ENCODE measurements at regions not wholly inside any gene's neighbourhood (a gene's known extent, or its start where the extent isn't known, plus 50 kb on each side); places are given as distances from the start of the nearest gene placed in this dataset.

- H3K4me3 ChIP-seq (ENCODE audit: low read depth, low read length): no peak overlapping the region
- TF ChIP-seq, protein P1, sequence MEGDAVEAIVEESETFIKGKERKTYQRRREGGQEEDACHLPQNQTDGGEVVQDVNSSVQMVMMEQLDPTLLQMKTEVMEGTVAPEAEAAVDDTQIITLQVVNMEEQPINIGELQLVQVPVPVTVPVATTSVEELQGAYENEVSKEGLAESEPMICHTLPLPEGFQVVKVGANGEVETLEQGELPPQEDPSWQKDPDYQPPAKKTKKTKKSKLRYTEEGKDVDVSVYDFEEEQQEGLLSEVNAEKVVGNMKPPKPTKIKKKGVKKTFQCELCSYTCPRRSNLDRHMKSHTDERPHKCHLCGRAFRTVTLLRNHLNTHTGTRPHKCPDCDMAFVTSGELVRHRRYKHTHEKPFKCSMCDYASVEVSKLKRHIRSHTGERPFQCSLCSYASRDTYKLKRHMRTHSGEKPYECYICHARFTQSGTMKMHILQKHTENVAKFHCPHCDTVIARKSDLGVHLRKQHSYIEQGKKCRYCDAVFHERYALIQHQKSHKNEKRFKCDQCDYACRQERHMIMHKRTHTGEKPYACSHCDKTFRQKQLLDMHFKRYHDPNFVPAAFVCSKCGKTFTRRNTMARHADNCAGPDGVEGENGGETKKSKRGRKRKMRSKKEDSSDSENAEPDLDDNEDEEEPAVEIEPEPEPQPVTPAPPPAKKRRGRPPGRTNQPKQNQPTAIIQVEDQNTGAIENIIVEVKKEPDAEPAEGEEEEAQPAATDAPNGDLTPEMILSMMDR (IDR thresholded peaks at IDR 0.05; ENCODE audit: low read depth, low read length, missing control alignments): no peak
- in situ Hi-C loops (cut with HindIII; ENCODE audit: low sequenced_read_pairs): no loop called here
- no peak for DNase-seq (ENCODE audit: low read depth)
Observed at GRCh38 chrX:44651358-44651757, 108.7 kb upstream of the FUNDC1 start.

DNA sequence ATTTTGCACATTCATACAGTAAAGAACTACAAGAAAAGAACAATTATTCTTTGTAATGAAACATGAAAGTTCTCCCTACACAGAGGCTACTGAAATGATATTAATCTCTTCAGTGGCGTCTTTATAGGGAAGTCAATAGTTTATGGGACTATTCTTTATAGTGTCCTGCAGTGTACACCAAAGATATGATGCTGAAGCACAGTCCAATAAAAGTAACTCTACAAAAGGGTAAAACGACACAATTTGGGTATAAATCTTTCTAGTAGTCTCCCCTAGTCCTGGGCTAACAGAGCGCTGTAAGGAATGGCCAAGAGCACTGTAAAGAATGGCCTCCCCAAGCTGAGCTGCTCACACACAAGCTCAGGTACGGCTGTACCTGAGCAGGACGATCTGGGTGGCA, 101.1 kb upstream of the FUNDC1 start:
- no peak for DNase-seq (ENCODE audit: low read depth)
- H3K4me3 ChIP-seq (ENCODE audit: low read depth, low read length): no peak overlapping the region
- TF ChIP-seq, protein P1 (IDR thresholded peaks at IDR 0.05; ENCODE audit: low read depth, low read length, missing control alignments): no peak
- in situ Hi-C loops (cut with HindIII; ENCODE audit: low sequenced_read_pairs): no loop called here

GRCh38 chrX:44637282-44637681, 94.6 kb upstream of the FUNDC1 start:
- no peak for DNase-seq (ENCODE audit: low read depth)
- no peak overlapping the region for H3K4me3 ChIP-seq (ENCODE audit: low read depth, low read length)
- in situ Hi-C loops (cut with HindIII; ENCODE audit: low sequenced_read_pairs): no loop called here
- TF ChIP-seq, protein P1 (IDR thresholded peaks at IDR 0.05; ENCODE audit: low read depth, low read length, missing control alignments): no peak

DNA sequence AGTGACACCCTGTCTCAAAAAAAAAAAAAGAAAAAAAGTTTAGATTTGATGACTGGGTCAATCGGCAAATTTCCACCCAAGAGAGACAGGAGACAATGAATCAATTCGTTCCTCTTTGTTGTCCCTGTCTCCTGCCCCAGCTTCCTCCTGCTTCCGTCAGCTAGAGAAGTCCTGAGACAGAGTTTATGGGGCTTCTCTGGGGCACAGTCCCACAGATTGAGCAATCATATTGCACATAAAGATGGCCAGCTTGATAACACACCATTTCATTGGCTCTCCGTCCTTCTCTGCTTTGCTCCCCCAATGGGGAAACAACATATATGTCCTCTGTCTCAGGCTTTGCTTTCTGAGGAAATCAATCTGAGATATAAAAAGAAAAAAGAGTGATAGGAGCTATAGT, 78.4 kb upstream of the FUNDC1 start:
- H3K4me3 ChIP-seq (ENCODE audit: low read depth, low read length): no peak overlapping the region
- in situ Hi-C loops (cut with HindIII; ENCODE audit: low sequenced_read_pairs): no loop called here
- TF ChIP-seq, protein P1 (IDR thresholded peaks at IDR 0.05; ENCODE audit: low read depth, low read length, missing control alignments): no peak
- DNase-seq (ENCODE audit: low read depth): no peak

DNA sequence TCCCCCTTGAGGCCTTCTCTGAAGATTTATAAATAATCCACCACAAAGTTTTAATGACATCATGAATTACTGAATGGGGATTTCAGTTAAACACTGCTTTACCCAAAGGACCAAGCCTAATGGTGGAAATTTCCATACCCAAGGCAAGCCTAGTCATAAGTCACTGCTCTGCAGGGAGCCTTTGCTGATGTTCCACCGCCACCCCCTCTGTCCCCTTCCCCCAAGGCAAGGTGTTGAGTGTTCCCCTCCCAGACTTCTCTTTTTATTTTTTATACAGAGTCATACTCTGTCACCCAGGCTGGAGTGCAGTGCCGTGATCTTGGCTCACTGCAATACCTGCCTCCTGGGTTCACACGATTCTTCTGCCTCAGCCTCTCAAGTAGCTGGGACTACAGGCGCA, 76.4 kb upstream of the FUNDC1 start:
- TF ChIP-seq, protein P1 (IDR thresholded peaks at IDR 0.05; ENCODE audit: low read depth, low read length, missing control alignments): no peak
- no peak overlapping the region for H3K4me3 ChIP-seq (ENCODE audit: low read depth, low read length)
- no peak for DNase-seq (ENCODE audit: low read depth)
- in situ Hi-C loops (cut with HindIII; ENCODE audit: low sequenced_read_pairs): no loop called here

DNA sequence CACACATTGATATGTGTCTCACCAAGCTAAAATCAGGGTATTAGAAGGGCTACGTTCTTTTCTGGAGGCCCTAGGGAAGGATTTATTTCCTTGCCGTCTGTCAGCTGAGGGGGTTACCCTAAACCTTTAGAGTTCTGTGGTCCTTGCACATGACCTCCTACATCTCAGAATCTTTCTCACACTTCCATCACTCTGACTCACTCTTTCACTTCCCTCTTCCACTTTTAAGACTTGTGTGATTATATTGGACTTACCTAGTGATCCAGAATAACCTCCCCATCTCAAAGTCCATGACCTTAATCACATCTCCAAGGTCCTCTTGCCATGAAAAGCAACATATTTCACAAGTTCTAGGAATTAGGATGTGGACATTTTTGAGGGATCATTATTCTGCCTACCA, 53.6 kb upstream of the FUNDC1 start:
- no peak overlapping the region for H3K4me3 ChIP-seq (ENCODE audit: low read depth, low read length)
- TF ChIP-seq, protein P1 (IDR thresholded peaks at IDR 0.05; ENCODE audit: low read depth, low read length, missing control alignments): no peak
- no peak for DNase-seq (ENCODE audit: low read depth)
- in situ Hi-C loops (cut with HindIII; ENCODE audit: low sequenced_read_pairs): no loop called here
